Body of pancreas (tissue), 4 donors: ENCODE measurements at regions not wholly inside any gene's neighbourhood (a gene's known extent, or its start where the extent isn't known, plus 50 kb on each side); places are given as distances from the start of the nearest gene placed in this dataset.
"Not testable (repeated sequence)": the region's sequence is repeated elsewhere in the genome, so short reads cannot be mapped to it uniquely, and the experiment has no call there.

ENCODE experiments used
- ATAC-seq: fragments of 150-250 bp; one replicate; pipeline ENCODE4 v1.9.1; 2016
- DNase-seq, 4 donors: peaks; one replicate each; pipeline ENCODE4 v3.0.0-alpha.2; 2019
- H3K27ac ChIP-seq, 4 donors: fragments of 200-600 bp; sonication (generic); 1 replicate in 3 of 4; 2 replicates in 1 of 4; pipeline versions ENCODE4 v1.5.1 to v1.6.1; 2016 to 2019; ENCODE audit warnings: mild to moderate bottlenecking in 1 of 4, mixed read lengths in 1 of 4, moderate library complexity in 1 of 4
- H3K27me3 ChIP-seq, 2 donors: fragments of 200-600 bp; sonication (generic); one replicate each; pipeline ENCODE4 v1.6.0; 2016; ENCODE audit warnings: mild to moderate bottlenecking in 1 of 2
- H3K36me3 ChIP-seq, 2 donors: fragments of 200-600 bp; sonication (generic); replicated peaks in 1 of 2; 2 replicates each; pipeline ENCODE4 v1.5.1; 2016; ENCODE audit warnings: low read depth in 2 of 2; ENCODE audit not compliant: insufficient read depth in 1 of 2
- H3K4me1 ChIP-seq: fragments of 200-600 bp; sonication (generic); one replicate; pipeline ENCODE4 v1.6.0; 2016
- H3K4me3 ChIP-seq, 2 donors: fragments of 200-600 bp; sonication (generic); 1 replicate in 1 of 2; 2 replicates in 1 of 2; pipeline ENCODE4 v1.5.1; 2016 to 2019
- H3K9me3 ChIP-seq, 3 donors: fragments of 200-600 bp; sonication (generic); 1 replicate in 2 of 3; 2 replicates in 1 of 3; pipeline ENCODE4 v1.5.1; 2016
- POLR2A ChIP-seq, 3 donors: fragments of 450-650 bp; IDR thresholded peaks; one replicate each; pipeline ENCODE4 v1.6.1; 2016; ENCODE audit warnings: antibody characterized with exemption in 3 of 3, mild to moderate bottlenecking in 2 of 3
- WGBS, 2 donors: methylation state at CpG; one replicate each; pipeline ENCODE4 v1.1.5; 2017; 5-methylcytosine and 5-hydroxymethylcytosine counted together
- intact Hi-C: fragments of 100-400 bp; cut with DNase I; formaldehyde crosslinking; loops from one replicate; pipeline ENCODE4 v1.15.1; 2023
- TF ChIP-seq, protein P1 (sequence below), 7 experiments: fragments of 450-650 bp in 4 of 7; fragments of 200-600 bp in 3 of 7; sonication (generic) in 3 of 7; IDR thresholded peaks; one replicate each; pipeline ENCODE4 v1.5.1; 2016 to 2019; ENCODE audit warnings: antibody characterized with exemption in 7 of 7

DNA sequence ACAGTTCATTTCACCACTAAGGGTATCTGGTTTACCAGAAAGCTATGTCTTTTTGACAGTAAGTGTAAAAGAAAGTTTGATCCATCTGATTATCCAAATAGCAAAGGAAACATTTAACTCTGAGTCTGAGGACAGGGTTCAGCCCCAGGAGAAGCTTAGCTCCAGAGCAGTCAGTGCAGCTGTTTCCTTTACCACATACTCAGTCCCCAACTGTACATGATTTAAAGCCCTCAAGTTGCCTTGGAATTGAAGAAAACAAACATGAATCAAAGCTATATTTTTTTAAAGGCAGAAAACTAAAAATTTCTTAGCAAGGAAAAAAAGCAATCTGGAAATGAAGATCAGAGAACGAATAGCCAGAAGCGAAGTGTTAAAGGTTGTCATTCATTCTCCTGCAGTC lies 746.0 kb downstream of the METTL4 start:
- Histone ChIP-seq H3K9me3 (no peaks in the 10 kb centered on the region), H3K36me3 (no peaks in the 10 kb centered on the region), H3K4me3 (no peak overlapping the region), H3K27ac (no peak overlapping the region), H3K4me1 (no peaks in the 10 kb centered on the region), H3K27me3 (no peaks in the 10 kb centered on the region)
- TF ChIP-seq POLR2A (IDR thresholded peaks at IDR 0.05), result no peak
- TF ChIP-seq, protein P1, sequence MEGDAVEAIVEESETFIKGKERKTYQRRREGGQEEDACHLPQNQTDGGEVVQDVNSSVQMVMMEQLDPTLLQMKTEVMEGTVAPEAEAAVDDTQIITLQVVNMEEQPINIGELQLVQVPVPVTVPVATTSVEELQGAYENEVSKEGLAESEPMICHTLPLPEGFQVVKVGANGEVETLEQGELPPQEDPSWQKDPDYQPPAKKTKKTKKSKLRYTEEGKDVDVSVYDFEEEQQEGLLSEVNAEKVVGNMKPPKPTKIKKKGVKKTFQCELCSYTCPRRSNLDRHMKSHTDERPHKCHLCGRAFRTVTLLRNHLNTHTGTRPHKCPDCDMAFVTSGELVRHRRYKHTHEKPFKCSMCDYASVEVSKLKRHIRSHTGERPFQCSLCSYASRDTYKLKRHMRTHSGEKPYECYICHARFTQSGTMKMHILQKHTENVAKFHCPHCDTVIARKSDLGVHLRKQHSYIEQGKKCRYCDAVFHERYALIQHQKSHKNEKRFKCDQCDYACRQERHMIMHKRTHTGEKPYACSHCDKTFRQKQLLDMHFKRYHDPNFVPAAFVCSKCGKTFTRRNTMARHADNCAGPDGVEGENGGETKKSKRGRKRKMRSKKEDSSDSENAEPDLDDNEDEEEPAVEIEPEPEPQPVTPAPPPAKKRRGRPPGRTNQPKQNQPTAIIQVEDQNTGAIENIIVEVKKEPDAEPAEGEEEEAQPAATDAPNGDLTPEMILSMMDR (IDR thresholded peaks at IDR 0.05), result no peak
- DNase-seq (no peak), ATAC-seq (no peak)
- 61 to 73% methylated on average over 2 of the region's 2 CpGs for whole genome bisulfite sequencing, 2 donors
- intact Hi-C loops, result no loop called here

DNA sequence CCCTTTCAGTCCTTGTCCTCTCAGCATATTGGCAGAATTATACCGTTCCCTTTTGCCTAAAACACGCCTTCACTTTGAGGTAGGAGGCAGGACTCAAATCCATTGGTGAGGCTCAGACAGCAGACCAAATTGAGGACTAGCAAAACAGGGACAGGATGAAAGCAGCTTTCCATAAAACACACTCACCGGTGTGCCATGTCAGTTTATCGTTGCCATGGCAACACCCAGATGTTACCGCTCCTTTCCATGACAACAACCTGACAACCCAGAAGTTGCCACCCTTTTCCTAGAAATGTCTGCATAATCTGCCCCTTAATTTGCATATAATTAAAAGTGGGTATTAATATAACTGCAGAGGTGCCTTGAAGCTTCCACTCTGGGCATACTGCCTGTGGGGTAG lies 730.4 kb downstream of the METTL4 start:
- intact Hi-C loops, result no loop called here
- Histone ChIP-seq H3K9me3 (no peaks in the 10 kb centered on the region), H3K27ac (no peak overlapping the region), H3K27me3 (no peaks in the 10 kb centered on the region), H3K36me3 (no peaks in the 10 kb centered on the region), H3K4me1 (no peaks in the 10 kb centered on the region), H3K4me3 (no peak overlapping the region)
- no peak for ATAC-seq
- no peak for DNase-seq
- TF ChIP-seq, protein P1 (IDR thresholded peaks at IDR 0.05), result no peak
- TF ChIP-seq POLR2A (IDR thresholded peaks at IDR 0.05), result no peak
- WGBS, 2 donors, result 68 to 82% methylated on average over 5 of the region's 5 CpGs

DNA sequence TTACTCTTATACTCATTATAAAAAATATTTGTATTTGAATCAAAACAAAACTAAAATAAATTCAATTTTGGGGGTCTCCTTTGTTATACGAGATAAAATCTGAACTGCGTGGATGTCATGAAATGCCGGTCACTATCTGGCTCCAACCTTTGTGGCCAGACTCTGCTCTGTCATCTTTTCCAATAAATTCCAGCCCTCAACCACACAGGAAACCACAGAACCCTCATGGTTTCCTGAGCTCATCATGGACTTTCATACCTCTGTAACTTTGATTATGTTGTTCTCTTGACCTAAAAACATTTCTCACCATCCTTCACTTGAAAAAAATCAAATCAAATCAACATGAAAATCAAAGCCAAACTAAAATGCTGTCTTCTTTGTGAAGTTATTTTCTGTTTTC lies 724.7 kb downstream of the METTL4 start:
- 62 to 74% methylated on average over 3 of the region's 3 CpGs for WGBS, 2 donors
- no peaks in the 10 kb centered on the region for H3K4me1 ChIP-seq
- DNase-seq (no peak), ATAC-seq (no peak)
- no peaks in the 10 kb centered on the region for H3K9me3 ChIP-seq
- no peak overlapping the region for H3K4me3 ChIP-seq
- no peaks in the 10 kb centered on the region for H3K27me3 ChIP-seq
- intact Hi-C loops, result no loop called here
- no peak overlapping the region for H3K27ac ChIP-seq
- H3K36me3 ChIP-seq, result no peaks in the 10 kb centered on the region
- no peak for TF ChIP-seq POLR2A (IDR thresholded peaks at IDR 0.05)
- TF ChIP-seq, protein P1 (IDR thresholded peaks at IDR 0.05), result no peak

DNA sequence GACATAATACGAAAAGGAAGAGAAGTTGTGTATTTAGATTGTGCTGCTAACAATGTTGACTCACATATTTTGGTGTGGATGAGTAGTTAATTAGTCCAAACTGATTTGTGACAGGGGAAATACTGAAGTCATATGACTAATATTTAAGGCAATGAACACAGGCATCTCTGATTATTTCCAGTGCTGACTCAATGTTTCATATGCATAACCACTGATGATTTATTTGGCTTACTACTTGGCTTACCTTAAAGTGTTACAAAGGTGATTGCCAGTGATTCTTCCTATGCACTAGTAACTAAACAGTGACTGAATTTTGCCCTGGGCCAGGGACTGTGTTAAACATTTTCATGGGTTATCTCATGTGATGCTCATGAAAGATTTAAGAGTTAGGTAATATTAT lies 722.6 kb downstream of the METTL4 start:
- 62 to 74% methylated on average over 1 of the region's 1 CpG for WGBS, 2 donors
- DNase-seq, result no peak
- Histone ChIP-seq H3K4me3 (no peak overlapping the region), H3K36me3 (no peaks in the 10 kb centered on the region), H3K9me3 (no peaks in the 10 kb centered on the region), H3K27ac (no peak overlapping the region), H3K4me1 (no peaks in the 10 kb centered on the region), H3K27me3 (no peaks in the 10 kb centered on the region)
- intact Hi-C loops, result no loop called here
- TF ChIP-seq POLR2A (IDR thresholded peaks at IDR 0.05), result no peak
- TF ChIP-seq, protein P1 (IDR thresholded peaks at IDR 0.05), result no peak
- no peak for ATAC-seq

DNA sequence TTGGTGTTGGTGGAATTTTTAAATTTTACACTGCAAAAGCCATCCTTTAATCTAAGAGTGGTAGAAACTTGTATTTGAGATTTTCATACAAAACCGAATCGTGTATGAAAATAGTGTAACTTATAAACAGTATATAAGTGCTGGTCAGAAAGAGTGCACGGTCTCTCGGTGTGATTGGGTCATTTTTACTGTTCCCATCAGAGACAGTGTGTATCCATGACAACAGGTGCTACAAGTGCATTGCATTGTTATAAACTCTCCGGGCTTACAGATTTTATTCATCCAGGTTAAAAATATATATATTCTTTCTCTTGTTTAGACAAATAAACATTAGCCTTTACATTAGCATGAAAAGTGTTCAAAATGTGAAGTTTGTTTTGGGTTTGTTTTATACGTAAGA lies 721.9 kb downstream of the METTL4 start:
- H3K4me3 ChIP-seq, result no peak overlapping the region
- H3K4me1 ChIP-seq, result no peaks in the 10 kb centered on the region
- TF ChIP-seq, protein P1 (IDR thresholded peaks at IDR 0.05), result no peak
- TF ChIP-seq POLR2A (IDR thresholded peaks at IDR 0.05), result no peak

DNA sequence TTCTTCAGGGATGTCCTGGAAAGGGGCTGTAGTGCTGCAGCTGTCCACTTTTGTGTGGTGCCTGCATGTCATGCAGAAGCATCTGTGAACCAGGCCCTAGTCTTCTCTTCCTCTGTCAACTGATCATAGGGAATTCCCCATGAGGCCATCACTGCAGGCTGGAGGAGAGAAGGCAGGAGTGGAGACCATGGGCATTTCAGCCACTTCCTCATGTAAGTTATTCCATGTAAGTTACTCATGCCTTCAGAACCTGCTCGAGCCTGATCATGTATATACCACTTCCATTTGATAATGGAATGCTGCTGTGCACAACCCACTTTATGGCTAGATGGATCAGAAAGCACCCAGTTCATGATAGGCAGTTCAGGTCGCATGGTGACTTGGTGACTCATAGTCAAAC lies 714.0 kb downstream of the METTL4 start:
- intact Hi-C loops, H3K36me3 ChIP-seq, H3K27ac ChIP-seq, H3K4me1 ChIP-seq, H3K4me3 ChIP-seq, ATAC-seq, H3K27me3 ChIP-seq, H3K9me3 ChIP-seq, DNase-seq: not testable (repeated sequence)
- 60 to 71% methylated on average over 2 of the region's 2 CpGs for WGBS, 2 donors

More for the DNA sequence above, 721.9 kb downstream of the METTL4 start:
- intact Hi-C loops, result no loop called here
- H3K27me3 ChIP-seq, result no peaks in the 10 kb centered on the region
- DNase-seq (no peak), ATAC-seq (no peak)
- WGBS, 2 donors, result 62 to 68% methylated on average over 6 of the region's 6 CpGs
- H3K36me3 ChIP-seq, result no peaks in the 10 kb centered on the region
- no peak overlapping the region for H3K27ac ChIP-seq
- H3K9me3 ChIP-seq, result no peaks in the 10 kb centered on the region
